ENCODE measurements at regions not wholly inside any gene's neighbourhood (a gene's known extent, or its start where the extent isn't known, plus 50 kb on each side); places are given as distances from the start of the nearest gene placed in this dataset.

DNA sequence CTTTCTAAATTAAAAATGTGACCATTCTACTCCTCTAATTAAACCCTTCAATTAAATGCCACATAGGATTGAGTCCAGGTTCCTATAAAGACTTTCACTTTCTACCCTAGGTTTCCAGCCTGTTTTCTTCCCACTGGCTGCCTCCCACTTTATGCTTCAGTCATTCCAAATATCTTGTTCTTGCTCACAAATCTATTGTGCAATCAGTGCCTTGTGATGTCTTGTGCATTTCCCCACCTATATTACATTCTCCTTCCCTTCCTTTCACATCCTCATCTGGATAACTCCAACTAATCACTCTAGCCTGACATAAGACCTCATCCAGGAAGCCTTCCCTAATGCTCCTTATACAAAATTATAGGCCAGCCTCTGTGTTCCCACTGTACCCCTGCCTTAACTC lies 281.7 kb upstream of the LRATD1 start:
- no peak for DNase-seq (ENCODE audit: low read depth)

DNA sequence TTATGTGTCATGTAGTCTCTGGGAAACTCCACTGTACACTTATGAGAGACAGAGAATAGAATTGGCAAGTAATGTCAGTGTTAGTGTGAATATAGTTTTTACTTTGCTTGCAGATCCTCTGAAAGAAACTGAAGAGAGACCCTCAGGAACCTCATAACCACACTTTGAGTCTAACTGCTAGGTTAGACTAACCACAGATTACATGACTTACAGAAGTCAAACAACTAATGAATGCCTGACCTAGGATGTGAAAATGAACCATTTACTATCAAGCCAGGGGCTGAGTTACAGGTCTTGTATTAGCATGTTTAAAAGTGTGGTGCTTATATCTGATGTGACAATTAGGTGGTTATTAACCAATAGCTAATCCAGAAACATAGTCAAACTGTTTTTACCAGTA lies 280.4 kb upstream of the LRATD1 start:
- DNase-seq (ENCODE audit: low read depth): no peak

DNA sequence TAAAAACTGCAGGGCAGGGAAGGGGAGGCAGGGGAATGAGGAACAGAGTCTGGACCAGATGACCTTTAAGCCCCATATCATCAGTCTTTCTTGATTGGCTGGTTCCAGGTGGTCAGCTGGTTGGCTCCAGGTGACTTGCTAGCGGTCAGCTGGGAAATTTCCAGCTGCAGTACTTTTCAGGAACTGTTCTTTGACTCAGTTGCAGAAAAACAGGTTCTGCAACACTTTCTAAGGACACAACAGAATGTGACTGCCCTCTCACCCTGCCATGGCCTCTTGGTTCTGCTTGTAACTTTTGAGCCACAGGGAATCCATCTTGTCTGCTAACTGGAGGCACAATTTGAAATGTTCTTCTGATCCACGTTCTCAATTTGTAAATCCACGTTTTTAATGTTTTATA lies 278.3 kb upstream of the LRATD1 start:
- no peak for DNase-seq (ENCODE audit: low read depth)

DNA sequence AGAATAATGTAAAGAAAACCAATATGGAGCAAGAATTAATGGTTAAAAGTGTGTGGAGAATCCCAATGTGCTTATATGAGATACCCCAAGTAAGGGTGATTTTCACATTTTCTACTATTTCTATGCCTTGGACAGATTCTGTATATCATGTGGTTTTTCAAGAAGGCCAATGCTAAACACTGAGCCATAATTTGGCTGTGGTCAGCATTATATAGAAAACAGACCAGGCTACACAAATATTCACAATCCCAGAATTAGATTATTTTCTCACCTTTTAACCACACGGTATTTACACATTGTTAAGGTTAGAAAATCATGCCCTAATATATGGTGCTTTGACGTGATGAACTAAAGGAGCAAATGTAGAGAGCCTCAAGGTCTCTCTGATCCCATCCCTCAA lies 277.4 kb upstream of the LRATD1 start:
- DNase-seq (ENCODE audit: low read depth): no peak

DNA sequence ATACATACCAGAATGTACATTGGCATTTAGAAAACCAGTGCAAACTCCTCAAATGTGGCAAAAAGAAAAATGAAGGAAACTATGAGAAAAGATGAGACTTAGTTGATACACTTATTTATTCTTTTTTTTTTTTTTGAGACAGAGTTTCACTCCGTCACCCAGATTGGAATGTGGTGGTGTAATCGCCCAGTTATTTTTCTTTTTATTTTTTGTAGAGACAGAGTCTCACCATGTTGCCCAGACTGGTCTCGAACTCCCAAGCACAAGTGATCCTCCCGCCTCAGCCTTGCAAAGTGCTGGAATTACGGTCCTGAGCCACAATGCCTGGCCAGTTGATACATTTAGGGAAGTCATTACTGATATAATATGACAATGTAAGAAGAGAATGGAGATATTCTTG lies 274.2 kb upstream of the LRATD1 start:
- no peak for DNase-seq (ENCODE audit: low read depth)

DNA sequence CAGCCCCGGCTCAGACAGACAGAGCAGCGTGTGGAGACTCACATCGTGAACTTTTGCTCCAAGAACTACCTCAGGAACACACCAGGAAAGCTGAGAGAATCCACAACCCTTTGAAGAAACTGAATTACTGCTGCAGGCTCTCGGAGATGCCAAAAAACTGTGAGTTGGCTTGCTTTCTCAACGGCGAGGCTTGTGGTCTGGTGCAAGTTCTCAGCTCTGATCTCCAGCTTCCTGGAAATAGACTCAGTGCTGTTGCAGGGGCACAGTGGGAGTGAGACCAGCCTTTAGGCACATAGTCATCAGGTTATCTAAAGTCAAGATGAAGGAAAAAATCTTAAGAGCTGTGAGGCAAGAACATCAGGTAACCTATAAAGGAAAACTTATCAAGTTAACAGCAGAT lies 273.7 kb upstream of the LRATD1 start:
- no peak for DNase-seq (ENCODE audit: low read depth)

DNA sequence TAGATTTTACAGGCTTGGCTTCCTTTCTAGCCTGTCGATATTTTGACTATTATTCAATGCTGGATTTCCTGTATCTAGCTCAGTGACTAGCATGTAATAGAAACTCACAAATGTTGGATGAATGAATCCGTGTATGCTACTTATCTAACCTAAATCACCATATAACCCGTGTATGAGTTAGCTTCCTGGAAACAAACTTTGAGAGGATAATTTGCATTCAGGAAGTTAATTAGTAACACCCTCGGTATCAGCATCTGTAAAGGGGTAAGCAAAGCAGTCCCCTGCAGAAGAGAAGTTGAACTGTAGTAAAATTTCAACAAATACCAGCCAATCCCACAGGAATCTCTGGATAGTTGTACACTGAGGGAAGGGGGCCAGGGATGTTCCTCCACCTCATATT lies 269.4 kb upstream of the LRATD1 start:
- DNase-seq (ENCODE audit: low read depth): no peak

DNA sequence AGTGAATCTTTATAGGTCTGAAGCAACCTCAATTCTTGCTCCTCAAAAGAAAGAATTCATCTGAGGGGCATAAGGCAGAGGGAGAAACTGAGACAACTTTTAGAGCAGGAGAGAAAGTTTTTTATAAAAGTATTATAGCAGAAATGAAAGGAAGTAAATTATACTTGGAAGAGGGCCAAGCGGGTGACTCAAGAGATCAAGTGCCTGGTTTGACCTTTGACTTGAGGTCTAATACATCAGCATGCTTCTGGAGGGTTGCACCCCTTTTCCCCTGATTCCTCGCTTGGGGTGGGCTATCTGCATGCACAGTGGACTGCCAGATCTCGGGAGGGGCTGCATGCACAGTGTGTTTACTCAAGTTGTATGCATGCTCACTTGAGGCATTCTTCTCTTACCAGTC lies 268.5 kb upstream of the LRATD1 start:
- no peak for DNase-seq (ENCODE audit: low read depth)

DNA sequence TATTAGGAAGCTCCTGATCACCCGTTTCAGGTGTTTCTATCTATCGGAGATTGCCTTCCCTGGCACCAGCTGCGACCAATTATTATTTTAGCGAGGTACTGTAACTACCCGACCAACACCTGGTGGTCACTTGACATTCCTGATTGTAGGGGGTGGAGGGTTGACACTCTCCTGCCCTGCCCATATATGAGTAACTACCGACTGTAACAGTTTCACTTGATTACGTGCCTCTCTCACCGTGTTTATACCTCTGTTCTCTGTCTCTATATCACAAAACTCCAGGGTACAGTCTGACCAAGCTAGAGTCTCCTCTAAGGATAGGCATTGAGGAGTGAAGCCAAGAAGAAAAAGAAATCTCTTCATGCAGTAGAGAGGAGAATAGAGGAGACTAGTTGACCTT lies 268.0 kb upstream of the LRATD1 start:
- DNase-seq (ENCODE audit: low read depth): no peak

DNA sequence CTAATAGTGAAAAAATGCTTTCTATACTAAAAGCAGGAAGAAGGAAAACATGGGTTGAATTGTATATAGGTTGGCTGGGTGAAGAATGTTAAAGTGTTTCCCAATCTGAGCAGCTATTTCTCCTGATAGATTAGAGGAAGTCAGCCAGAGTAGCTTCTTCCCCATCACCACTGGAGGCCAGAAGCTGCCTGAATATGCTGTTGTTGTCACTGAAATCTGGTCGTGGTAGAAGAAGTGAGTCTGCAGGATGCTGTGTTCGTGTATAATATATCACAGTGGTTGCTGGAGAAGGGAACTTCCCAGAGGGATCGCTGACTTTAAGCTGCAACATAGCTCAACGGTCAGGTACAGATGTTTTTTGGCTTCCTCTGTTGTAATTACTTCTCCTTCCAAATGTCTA lies 247.5 kb upstream of the LRATD1 start:
- DNase-seq (ENCODE audit: low read depth): no peak

DNA sequence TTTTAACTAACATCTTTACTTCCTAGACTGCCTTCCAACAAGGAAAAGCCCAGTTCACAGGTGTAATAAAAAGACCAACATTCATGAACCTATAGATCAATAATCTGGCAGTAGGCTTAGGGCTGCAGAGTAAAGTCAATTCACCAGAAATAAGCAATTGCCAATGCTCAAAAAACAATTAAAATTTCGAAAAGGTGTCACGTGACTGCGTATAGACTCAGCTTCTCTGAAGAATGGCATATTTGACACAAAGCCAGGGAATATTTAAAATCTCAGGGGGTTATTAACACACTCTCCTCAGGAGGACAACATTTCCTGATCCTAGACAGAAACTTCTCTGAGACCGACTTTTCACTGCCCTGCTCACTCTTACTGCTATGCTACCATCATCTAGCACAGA lies 245.2 kb upstream of the LRATD1 start:
- DNase-seq (ENCODE audit: low read depth): no peak

DNA sequence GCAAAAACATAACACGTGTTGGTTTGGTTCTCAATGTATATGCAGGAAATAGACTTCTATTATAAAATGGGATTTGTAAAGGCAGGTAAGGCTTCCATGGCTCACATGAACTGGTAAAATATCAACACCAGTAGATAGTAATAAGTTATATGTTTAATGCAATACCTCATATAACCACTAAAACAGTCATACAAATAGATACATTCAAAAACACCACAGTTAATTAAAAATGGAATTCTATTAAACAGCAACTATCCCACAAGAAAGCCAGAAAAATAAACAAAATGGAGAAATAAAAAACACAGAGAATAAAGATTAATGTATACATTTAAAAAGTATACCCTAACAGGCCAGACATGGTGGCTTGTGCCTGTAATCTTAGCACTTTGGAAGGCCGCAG lies 243.8 kb upstream of the LRATD1 start:
- no peak for DNase-seq (ENCODE audit: low read depth)

DNA sequence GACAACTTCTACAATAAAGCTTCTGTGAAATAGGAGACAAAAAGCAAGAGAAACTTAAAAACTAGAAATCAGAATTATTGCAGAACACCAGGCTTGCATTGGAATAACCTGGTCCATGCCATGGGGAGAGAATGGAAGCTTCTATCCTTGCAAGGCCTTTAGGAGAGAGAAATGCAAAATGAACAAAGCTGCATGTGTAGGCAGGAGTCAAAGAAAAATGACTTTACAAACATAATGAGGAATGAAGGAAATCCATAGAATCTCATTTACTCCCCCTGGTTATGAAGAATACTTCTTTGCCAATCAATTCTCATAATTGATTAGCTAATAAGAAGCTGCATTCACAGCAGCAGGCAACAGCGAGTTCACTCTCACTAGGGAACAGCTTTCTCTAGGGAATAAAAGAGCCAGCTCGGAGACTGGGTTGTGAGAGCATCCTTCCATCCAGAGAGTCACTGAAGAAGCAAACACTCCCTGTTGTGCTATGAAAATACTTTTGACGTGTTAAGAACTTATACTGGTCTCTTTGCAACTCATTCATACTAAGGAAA lies 235.9 kb upstream of the LRATD1 start:
- DNase-seq (ENCODE audit: low read depth): no peak

DNA sequence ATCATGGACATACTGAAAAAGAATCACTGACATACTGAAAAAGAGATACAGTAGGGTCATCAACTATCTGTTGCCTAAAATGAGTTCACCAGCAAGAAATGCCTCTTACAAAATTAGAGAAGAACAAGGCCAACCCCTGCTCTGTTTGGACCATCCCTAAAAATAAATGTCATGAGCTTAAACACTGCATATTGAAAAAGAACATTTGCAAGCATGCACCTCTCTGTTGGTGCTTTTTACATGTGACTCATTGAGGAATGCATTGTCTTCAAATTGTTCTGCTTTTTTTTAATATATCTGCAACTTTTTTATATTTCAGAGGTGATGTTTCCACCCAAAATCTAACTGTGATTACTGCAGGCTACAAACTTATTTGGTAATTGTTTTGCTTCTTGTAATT lies 233.9 kb upstream of the LRATD1 start:
- DNase-seq (ENCODE audit: low read depth): no peak

DNA sequence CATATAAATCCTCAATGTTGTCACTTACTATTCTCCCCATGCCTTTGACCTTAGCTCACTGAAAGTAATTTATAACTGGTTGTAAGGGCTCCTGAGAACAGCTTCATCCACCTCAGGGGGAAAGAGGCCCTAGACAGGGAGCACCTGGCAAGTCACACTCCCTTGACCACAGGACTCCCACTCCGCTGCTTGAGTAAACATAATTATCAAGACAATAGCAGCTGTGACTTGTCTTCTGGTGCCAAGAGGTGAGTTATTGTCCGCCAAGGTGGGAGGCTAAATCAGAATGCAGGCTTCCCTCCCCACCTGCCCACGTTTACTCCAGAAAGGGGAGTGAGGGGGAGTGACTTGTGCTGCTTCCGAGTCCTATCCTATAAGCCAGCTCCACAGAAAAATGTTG lies 230.6 kb upstream of the LRATD1 start:
- DNase-seq (ENCODE audit: low read depth): no peak

DNA sequence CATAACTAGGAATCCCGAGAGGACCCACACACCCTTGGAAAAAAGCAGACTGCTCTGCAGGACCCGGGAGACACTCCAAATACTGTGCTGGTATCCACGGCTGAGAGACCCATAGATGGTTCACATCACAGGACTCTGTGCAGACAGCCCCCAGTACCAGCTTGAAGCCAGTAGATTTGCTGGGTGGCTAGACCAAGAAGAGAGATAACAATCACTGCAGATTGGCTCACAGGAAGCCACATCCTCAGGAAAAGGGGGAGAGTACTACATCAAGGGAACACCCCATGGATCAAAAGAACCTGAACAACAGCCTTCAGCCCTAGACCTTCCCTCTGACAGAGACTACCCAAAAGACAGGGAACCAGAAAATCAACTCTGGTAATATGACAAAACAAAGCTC lies 223.8 kb upstream of the LRATD1 start:
- no peak for DNase-seq (ENCODE audit: low read depth)

DNA sequence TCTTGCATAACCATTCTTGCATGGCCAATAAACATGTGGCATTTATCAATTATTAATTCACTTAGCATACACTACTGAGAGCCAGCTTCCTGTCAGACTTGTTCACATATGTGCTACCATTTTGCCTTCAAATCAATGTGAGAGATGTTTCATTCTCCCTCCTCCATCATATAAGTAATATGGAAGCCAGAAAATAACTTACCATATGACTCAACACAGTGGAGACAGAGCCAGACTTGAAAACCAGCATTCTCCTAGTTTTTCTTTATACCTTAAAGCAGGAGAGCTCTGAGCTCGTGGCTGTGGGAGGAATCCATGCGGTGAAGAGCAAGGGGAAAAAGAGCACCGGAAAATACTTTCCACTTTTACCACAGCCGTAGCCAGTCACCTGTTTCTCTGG lies 215.0 kb upstream of the LRATD1 start:
- DNase-seq (ENCODE audit: low read depth): no peak

DNA sequence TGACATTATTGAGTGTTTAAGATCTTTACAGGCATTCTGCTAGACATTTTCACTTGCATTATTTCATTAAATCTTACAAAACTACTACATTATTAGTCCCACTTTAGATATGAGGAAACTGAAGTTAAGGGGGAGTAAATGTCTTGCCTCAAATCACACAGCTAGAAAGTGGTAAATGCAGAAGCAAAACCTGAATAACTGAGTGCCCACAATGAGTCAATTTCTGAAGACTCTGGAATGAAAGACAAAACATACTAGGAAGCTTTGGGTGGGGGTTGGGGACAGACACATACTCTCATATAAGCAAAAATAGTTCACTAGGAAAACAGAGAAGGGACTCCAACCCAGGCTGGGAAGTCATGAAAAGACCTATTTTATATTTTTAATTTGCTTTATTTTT lies 214.4 kb upstream of the LRATD1 start:
- no peak for DNase-seq (ENCODE audit: low read depth)

DNA sequence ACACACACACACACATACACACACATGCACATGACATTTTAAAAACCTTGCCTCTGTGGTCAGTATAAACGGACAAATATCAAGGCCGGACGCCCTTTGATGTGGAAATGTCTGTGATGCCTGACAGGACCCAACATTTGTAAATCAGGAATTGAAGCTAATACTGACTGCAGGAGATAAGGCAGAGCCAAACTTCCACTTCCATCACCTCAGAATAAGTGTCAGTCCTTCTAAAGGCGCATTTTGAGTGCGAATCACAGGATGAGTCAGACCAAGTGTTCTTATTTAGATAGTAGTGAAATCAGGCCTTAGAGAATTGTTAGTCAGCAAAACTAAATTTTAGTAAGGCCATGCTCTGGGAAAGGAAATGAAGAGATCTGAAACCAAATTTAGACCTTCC lies 211.7 kb upstream of the LRATD1 start:
- DNase-seq (ENCODE audit: low read depth): no peak

DNA sequence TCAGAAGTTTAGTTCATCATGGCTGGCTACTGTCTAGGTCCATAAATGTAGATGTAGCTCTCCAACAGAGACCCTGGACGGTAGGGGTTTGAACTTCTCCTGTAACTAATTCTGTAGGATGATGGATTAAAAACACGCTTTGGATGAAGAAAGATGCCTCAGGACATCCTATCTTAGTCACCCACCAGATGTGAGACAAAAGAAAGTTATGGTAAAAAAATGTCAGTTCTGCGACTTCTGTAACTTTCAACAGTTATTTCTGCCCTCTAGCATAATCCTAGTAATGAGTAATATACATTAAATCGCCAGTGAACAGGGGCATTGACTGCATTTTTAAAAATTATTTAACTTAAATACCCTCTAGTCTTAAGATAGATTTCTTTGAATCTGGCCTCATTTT lies 210.1 kb upstream of the LRATD1 start:
- DNase-seq (ENCODE audit: low read depth): no peak

DNA sequence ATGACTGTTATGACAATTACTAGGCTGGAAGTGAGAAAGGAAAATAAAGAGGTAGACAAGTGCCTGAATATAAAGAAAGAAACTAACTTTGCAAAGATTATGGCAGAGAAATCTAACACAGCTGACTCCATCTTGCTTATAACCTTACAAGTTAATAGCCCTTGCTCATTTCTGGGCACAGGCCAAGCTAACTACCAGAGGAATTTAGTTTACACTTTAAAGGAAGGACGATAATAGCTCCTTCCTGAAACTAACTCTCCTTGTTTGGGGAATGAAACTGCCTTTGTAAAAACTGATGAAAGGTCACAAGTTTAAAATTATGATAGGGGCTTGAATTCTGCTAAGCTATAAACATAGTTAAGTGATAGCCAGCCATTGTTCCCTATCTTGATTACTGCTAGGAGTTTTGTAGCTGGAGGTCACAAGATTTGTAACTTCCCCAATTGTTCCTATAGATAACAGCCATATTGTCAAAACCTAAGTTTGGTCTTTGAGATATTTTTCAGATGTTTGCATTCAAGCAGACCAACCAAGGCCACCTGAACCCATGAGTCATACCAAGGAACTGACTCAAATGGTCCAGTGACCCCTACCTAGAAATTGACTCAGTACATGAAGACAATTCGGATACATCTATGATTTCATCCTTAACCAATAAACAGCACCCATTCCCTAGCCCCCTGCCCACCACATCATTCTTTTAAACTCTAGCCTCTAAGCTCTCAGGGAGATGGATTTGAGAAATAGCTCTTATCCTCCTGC lies 209.2 kb upstream of the LRATD1 start:
- no peak for DNase-seq (ENCODE audit: low read depth)

DNA sequence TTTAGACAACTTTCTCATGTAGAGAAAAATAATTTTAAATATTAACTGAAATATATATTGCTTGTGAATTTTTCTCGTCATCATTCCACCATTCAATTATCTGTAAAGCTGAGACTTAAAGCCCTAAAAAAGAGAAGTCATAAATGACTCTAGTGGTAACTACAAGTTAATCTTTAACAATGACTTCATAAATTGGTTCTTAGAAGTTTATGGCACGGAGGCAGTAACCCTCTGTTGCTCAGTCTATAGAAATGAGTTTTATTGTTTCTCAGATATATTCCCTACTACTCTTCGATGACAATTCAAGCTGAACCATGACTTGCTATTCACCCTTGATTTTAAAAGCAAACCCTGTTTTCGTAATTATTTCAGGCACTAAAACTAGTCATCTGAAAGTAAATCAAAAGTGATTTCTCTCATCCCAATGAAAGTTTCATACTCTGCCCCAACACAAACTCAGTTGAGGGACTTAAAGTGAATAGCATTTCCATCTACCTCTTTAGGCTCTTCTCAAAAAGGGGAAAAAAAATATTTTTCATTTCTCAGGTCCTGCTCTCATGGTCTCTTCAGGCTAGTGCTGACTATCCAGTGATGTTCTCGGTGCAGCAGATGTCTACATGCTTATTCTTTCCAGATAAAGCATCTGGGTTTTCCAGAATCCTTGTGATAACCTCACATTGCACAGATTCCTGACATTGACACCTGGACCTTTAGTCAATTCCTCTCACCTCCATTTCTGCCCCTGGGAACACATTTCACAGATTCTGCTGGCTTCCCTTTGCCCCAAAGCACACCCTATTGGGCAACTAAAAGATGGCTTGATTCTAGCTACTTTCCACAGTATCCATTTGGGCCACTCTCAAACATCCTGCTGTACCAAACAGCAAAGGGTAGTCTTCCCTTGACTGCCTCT lies 207.8 kb upstream of the LRATD1 start:
- no peak for DNase-seq (ENCODE audit: low read depth)

DNA sequence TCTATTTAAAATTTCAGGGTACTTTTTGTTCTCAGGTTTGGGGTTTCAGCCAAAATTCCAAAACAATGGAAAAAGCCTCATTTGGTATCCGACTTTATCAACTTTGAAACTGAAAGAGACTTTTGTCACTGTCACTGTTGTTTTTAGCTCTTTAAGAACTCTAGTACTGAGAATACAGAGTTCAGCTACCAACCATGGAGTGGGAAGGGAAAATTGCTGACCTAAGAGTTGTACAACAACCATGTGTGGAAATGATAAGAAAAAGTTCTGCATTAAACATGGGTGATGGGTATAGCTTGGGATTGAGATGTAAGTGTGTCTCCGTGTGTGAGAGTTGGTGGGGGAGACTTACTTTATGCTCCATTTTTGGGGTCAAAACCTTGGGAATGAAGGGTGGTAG lies 206.6 kb upstream of the LRATD1 start:
- DNase-seq (ENCODE audit: low read depth): no peak
